ENCODE measurements at regions not wholly inside any gene's neighbourhood (a gene's known extent, or its start where the extent isn't known, plus 50 kb on each side); places are given as distances from the start of the nearest gene placed in this dataset.

- FAIRE-seq (no peak), DNase-seq (ENCODE audit: low spot score) (no peak), ATAC-seq (peak; percentile 30)
- H4K20me1 ChIP-seq (ENCODE audit: insufficient read depth, low read length): no peaks in the 10 kb centered on the region
- in situ Hi-C loops (cut with HindIII; ENCODE audit: extremely low pct_ligation_motif_present, low pct_unique_long_range_greater_than_20kb): no loop called here
- H3K36me3 ChIP-seq (replicated peaks in 1 of 2; ENCODE audit: control insufficient read depth in 1 of 2, insufficient read depth in 2 of 2, low read length in 2 of 2): no peaks in the 10 kb centered on the region
- WGBS (ENCODE audit: low lambda C conversion rate): 3% methylated on average over 5 of the region's 15 CpGs
- no peak overlapping the region for H3K27ac ChIP-seq (ENCODE audit: extremely low read length, insufficient read depth, low read length)
- peaks cover 0 to 2% of the 10 kb centered on the region in 2 experiments; a peak in 1 of 5 replicates for H3K27me3 ChIP-seq (ENCODE audit: control insufficient read depth in 1 of 2, insufficient read depth in 2 of 2, low read length in 2 of 2)
- H3K4me3 ChIP-seq (replicated peaks in 1 of 3; ENCODE audit: insufficient read depth in 1 of 3, low read depth in 2 of 3, low read length in 3 of 3): no peak overlapping the region
- no peaks in the 10 kb centered on the region for H3K4me1 ChIP-seq (ENCODE audit: insufficient read depth, low read length)
- no peaks in the 10 kb centered on the region for H3K79me2 ChIP-seq (ENCODE audit: insufficient read depth, low read length)
- TF ChIP-seq RFX3 (CRISPR knock-in tag; IDR thresholded peaks at IDR 0.05) (no peak), NR2F2 (IDR thresholded peaks at IDR 0.05; ENCODE audit: borderline replicate concordance, low read depth) (peak; percentile 33; the same call in 1 of the 2 replicates), NR2F6 (IDR thresholded peaks at IDR 0.05) (peak; percentile 38; the same call in 1 of the 2 replicates), NR2F6 (CRISPR knock-in tag; IDR thresholded peaks at IDR 0.05) (no peak), ZBTB33 (CRISPR knock-in tag; IDR thresholded peaks at IDR 0.05) (no peak), RXRA (CRISPR knock-in tag; IDR thresholded peaks at IDR 0.05) (0 out of 2 replicates have a peak, but pooled peaks have one; percentile 15), ATF7 (IDR thresholded peaks at IDR 0.05) (no peak), ATF7 (CRISPR knock-in tag; IDR thresholded peaks at IDR 0.05) (no peak)
- H3K4me2 ChIP-seq (ENCODE audit: low read depth, low read length): no peak overlapping the region
- intact Hi-C loops (cut with micrococcal nuclease; ENCODE audit: unreplicated experiment): no loop called here
- no peak overlapping the region for H2AFZ ChIP-seq (ENCODE audit: low read length)
- H3K9ac ChIP-seq (ENCODE audit: insufficient read depth, low read depth, low read length): no peak overlapping the region
- no TSS peak for BruUV-seq (replicated peaks)
- POLR2A ChIA-PET: no interaction called here
- H3K9me3 ChIP-seq (ENCODE audit: low read length): no peaks in the 10 kb centered on the region
- CTCF ChIA-PET (ENCODE audit: low intra/inter-chr PET ratio, low total read pairs): no interaction called here
Observed at GRCh38 chr14:105581551-105582341, 55.4 kb downstream of the TMEM121 start.

Data from HepG2 (cell line).